PC-3 (cell line): ENCODE measurements at regions not wholly inside any gene's neighbourhood (a gene's known extent, or its start where the extent isn't known, plus 50 kb on each side); places are given as distances from the start of the nearest gene placed in this dataset.

Experiments used
- ATAC-seq: fragments of 200-7000 bp; cut with Tn5 transposase; 2 replicates; pipeline ENCODE4 v1.9.1; 2020; ENCODE audit warnings: mild to moderate bottlenecking, moderate library complexity
- BruUV-seq: library from RNA; stranded (reverse); fragments of 400-500 nt; replicated peaks from 2 replicates; lab custom pipeline; 2021; lab: Mats Ljungman, UMichigan
- CTCF ChIA-PET: fragments of 300-600 bp; sonication (Branson Sonifier 250); formaldehyde crosslinking; loops from one replicate; lab custom pipeline; 2022; ENCODE audit warnings: antibody characterized with exemption; lab: Charles Lee
- POLR2A ChIA-PET: fragments of 300-600 bp; sonication (Branson Sonifier 250); formaldehyde crosslinking; loops from one replicate; lab custom pipeline; 2022; ENCODE audit warnings: antibody characterized with exemption; ENCODE audit not compliant: unreplicated experiment; lab: Charles Lee
- DNase-seq: peaks from one replicate; pipeline ENCODE4 v3.0.0-alpha.2; 2015
- H2AFZ ChIP-seq: fragments of 300-600 bp; sonication (generic); 2 replicates; pipeline ENCODE4 v1.6.0; 2016; ENCODE audit warnings: antibody characterized with exemption, low read length
- H3F3A ChIP-seq: fragments of 300-600 bp; sonication (generic); one replicate; pipeline ENCODE4 v1.6.0; 2017; ENCODE audit warnings: antibody characterized with exemption, low read length, control low read depth, mild to moderate bottlenecking; ENCODE audit not compliant: unreplicated experiment
- H3K27ac ChIP-seq: fragments of 300-600 bp; sonication (generic); 2 replicates; pipeline ENCODE4 v1.5.1; 2016; ENCODE audit warnings: mild to moderate bottlenecking, low read length
- H3K27me3 ChIP-seq: fragments of 300-600 bp; sonication (generic); 2 replicates; pipeline ENCODE4 v1.6.1; 2016; ENCODE audit warnings: low read length, mixed read lengths
- H3K36me3 ChIP-seq: fragments of 300-600 bp; sonication (generic); 2 replicates; pipeline ENCODE4 v1.6.1; 2016; ENCODE audit warnings: low read depth, mixed run types, low read length, mixed read lengths
- H3K4me1 ChIP-seq: fragments of 300-600 bp; sonication (generic); 2 replicates; pipeline ENCODE4 v1.5.1; 2016; ENCODE audit warnings: low read length; ENCODE audit not compliant: insufficient read depth
- H3K4me2 ChIP-seq: fragments of 300-600 bp; sonication (generic); 2 replicates; pipeline ENCODE4 v1.6.0; 2016; ENCODE audit warnings: low read length
- H3K4me3 ChIP-seq: fragments of 300-600 bp; sonication (generic); 2 replicates; pipeline ENCODE4 v1.5.1; 2016; ENCODE audit warnings: mild to moderate bottlenecking, low read length, mixed read lengths
- H3K79me2 ChIP-seq: fragments of 300-600 bp; sonication (generic); 2 replicates; pipeline ENCODE4 v1.6.1; 2017; ENCODE audit warnings: low read length, mixed read lengths
- H3K9ac ChIP-seq: fragments of 300-600 bp; sonication (generic); 2 replicates; pipeline ENCODE4 v1.6.0; 2016; ENCODE audit warnings: mild to moderate bottlenecking, low read length
- H3K9me2 ChIP-seq: fragments of 300-600 bp; sonication (generic); replicated peaks from 2 replicates; pipeline ENCODE4 v1.6.1; 2016; ENCODE audit warnings: mixed run types, low read length, mixed read lengths
- H3K9me3 ChIP-seq: fragments of 300-600 bp; sonication (generic); 2 replicates; pipeline ENCODE4 v1.6.1; 2016; ENCODE audit warnings: low read length, mixed read lengths
- H4K20me1 ChIP-seq: fragments of 300-600 bp; sonication (generic); 2 replicates; pipeline ENCODE4 v1.6.1; 2016; ENCODE audit warnings: low read length, mixed read lengths
- EZH2 ChIP-seq: fragments of 300-600 bp; sonication (generic); IDR thresholded peaks from one replicate; pipeline ENCODE4 v1.6.1; 2017; ENCODE audit warnings: antibody characterized with exemption, mild to moderate bottlenecking, low read length; ENCODE audit not compliant: unreplicated experiment
- EZH2phosphoT487 ChIP-seq: fragments of 300-600 bp; sonication (generic); IDR thresholded peaks from 2 replicates; pipeline ENCODE4 v1.6.1; 2018; ENCODE audit warnings: mild to moderate bottlenecking, antibody characterized with exemption, low read length, borderline replicate concordance
- intact Hi-C: fragments of 100-400 bp; cut with micrococcal nuclease; formaldehyde crosslinking; loops from 2 replicates; pipeline ENCODE4 v1.9.0; 2023
- TF ChIP-seq, protein P1 (sequence below): fragments of 300-600 bp; sonication (generic); conservative IDR thresholded peaks from 2 replicates; pipeline ENCODE4 v1.5.1; 2017; ENCODE audit warnings: antibody characterized with exemption, low read depth, mild to moderate bottlenecking, low read length

DNA sequence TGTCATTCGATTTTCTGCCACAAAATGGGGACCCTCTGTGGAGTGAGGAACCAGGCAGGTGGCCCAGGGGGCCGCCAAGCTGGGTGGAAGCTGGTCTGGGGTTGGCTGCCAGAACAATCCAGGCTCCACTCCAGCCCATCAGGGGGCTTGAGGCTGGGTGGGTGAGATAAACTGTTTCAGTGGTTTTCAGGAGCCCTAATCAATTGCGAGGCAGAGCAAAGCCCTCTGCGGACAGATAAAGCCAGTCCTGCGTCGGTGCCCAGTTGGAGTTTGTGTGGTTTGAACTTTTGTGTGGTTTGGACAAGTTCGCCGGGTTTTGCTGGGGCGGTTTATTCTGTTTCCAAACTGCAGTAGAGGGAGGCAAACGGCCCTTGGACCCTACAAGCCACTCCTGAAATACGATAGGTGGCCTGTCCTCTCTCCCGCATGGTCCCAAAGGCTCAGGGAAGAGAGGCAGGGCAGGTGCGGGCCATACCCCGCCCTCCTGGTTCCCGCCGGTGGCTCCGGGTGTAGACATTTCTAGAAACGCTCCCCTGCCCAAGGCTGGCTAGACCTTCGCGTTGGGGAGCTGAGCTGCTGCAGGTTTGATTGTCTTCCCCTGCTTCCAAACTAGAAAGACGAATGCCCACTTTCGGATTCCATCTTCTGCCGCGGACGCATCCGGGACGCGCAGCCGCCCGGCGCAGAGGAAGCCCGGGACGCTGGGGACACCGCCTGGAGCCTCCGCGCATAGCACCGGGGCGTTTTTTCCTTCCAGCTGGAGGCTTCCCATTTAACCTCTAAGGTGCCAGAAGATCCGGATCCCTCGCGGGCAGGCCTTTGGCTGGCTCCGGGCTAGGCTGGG lies 169.0 kb upstream of the BCOR start:
- peak; percentile 71 for DNase-seq
- peak; percentile 92 for ATAC-seq
- ChIA-PET POLR2A (interaction anchor here (0.6 kb wide), 2 partner anchors 191 to 535 kb away, joined by 3 to 4 read pairs; no protein-coding TSS in a partner anchor), CTCF (interaction anchor here (0.6 kb wide), 1 partner anchor 95 kb away, joined by 5 read pairs; no protein-coding TSS in a partner anchor)
- intact Hi-C loops: loop anchor here (2.0 to 10.0 kb wide), 4 partner anchors 89 to 614 kb away; no protein-coding TSS in a partner anchor
- Histone ChIP-seq H3K4me3 (peak overlapping the region; percentile 79), H3K9ac (peak overlapping the region; percentile 50), H3K27ac (no peak overlapping the region), H3K36me3 (no peaks in the 10 kb centered on the region), H3K4me1 (peaks cover 14% of the 10 kb centered on the region; the same call in 1 of the 2 replicates), H3K9me3 (no peaks in the 10 kb centered on the region), H3K79me2 (no peaks in the 10 kb centered on the region), H3K27me3 (no peaks in the 10 kb centered on the region), H2AFZ (peak overlapping the region; percentile 97), H3F3A (no peaks in the 10 kb centered on the region), H3K9me2 (no peaks in the 10 kb centered on the region), H3K4me2 (peak overlapping the region; percentile 94), H4K20me1 (no peaks in the 10 kb centered on the region)
- BruUV-seq: no TSS peak
- no peak for TF ChIP-seq EZH2
- TF ChIP-seq, protein P1, sequence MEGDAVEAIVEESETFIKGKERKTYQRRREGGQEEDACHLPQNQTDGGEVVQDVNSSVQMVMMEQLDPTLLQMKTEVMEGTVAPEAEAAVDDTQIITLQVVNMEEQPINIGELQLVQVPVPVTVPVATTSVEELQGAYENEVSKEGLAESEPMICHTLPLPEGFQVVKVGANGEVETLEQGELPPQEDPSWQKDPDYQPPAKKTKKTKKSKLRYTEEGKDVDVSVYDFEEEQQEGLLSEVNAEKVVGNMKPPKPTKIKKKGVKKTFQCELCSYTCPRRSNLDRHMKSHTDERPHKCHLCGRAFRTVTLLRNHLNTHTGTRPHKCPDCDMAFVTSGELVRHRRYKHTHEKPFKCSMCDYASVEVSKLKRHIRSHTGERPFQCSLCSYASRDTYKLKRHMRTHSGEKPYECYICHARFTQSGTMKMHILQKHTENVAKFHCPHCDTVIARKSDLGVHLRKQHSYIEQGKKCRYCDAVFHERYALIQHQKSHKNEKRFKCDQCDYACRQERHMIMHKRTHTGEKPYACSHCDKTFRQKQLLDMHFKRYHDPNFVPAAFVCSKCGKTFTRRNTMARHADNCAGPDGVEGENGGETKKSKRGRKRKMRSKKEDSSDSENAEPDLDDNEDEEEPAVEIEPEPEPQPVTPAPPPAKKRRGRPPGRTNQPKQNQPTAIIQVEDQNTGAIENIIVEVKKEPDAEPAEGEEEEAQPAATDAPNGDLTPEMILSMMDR: peak; percentile 71

DNA sequence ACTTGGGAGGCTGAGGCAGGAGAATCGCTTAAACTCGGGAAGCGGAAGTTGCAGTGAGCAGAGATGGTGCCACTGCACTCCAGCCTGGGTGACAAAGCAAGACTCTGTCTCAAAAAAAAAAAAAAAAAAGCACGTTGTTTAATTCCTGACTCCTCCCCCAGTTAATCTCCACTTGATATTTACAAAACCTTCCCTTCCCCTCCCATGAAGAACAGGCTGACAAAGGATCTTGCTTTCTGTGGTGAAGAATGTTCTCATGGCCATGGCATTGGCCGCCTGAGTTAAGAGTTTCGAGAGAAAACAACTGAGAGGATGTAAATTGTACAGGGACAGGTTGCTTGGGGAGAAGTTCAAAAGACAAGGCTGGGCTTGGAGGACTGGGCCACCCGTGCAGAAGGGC lies 168.2 kb upstream of the BCOR start:
- Histone ChIP-seq H2AFZ (no peak overlapping the region), H3K4me3 (no peak overlapping the region)
- POLR2A ChIA-PET: no interaction called here

More for the DNA sequence above, 168.2 kb upstream of the BCOR start:
- Histone ChIP-seq H3K4me2 (no peak overlapping the region), H3K27ac (no peak overlapping the region), H3K36me3 (no peaks in the 10 kb centered on the region), H3F3A (no peaks in the 10 kb centered on the region), H3K9me2 (no peaks in the 10 kb centered on the region), H3K27me3 (no peaks in the 10 kb centered on the region), H3K9ac (no peak overlapping the region), H3K4me1 (peaks cover 14% of the 10 kb centered on the region; the same call in 1 of the 2 replicates), H4K20me1 (no peaks in the 10 kb centered on the region), H3K79me2 (no peaks in the 10 kb centered on the region), H3K9me3 (no peaks in the 10 kb centered on the region)
- no peak for ATAC-seq
- no TSS peak for BruUV-seq
- DNase-seq: no peak
- CTCF ChIA-PET: no interaction called here
- intact Hi-C loops: loop anchor here (2.0 to 10.0 kb wide), 4 partner anchors 89 to 613 kb away; no protein-coding TSS in a partner anchor
- no peak for TF ChIP-seq EZH2phosphoT487
- TF ChIP-seq EZH2: no peak
- TF ChIP-seq, protein P1: no peak
